ENCODE measurements at regions not wholly inside any gene's neighbourhood (a gene's known extent, or its start where the extent isn't known, plus 50 kb on each side); places are given as distances from the start of the nearest gene placed in this dataset.

DNA sequence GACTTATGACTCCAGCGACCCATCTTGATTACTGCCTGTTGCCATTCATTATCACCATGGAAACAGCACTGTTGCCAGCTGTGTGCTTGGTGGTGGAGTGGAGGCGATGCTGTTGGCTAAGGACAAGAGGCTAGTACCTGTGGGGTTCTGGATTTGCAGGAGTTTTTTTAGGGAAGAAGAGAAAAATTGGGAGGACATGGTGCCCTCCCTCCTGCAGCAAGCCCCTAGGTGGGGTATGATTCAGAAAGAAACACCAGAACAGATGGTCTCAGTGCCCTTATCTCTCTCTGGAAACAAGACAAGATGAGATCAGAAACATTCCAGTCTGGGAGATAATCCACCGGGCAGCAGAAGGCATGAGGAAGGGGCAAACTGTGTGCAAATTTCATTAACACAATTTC lies 87.8 kb upstream of the TLR4 start:
- H3K4me3 ChIP-seq (ENCODE audit: low read depth in 2 of 2, low read length in 1 of 2): no peak overlapping the region
- H3K27ac ChIP-seq (ENCODE audit: low read depth in 2 of 2, low read length in 1 of 2): peak overlapping the region in 1 of 2 experiments; percentile 60; a peak in 2 of 4 replicates
- H3K36me3 ChIP-seq (replicated peaks in 1 of 2; ENCODE audit: control insufficient read depth in 1 of 2, insufficient read depth in 2 of 2, low read length in 1 of 2): no peaks in the 10 kb centered on the region
- H3K9me2 ChIP-seq: no peaks in the 10 kb centered on the region
- TF ChIP-seq RCOR1 (IDR thresholded peaks at IDR 0.05; ENCODE audit: low read length): peak; percentile 22; the same call in 1 of the 2 replicates
- TF ChIP-seq CHD2 (IDR thresholded peaks at IDR 0.05; ENCODE audit: low read length, partially characterized antibody): peak; percentile 36
- no peak for TF ChIP-seq TAF1 (IDR thresholded peaks at IDR 0.05; ENCODE audit: borderline replicate concordance, low read depth, low read length)
- TF ChIP-seq GATA2 (CRISPR knock-in tag; IDR thresholded peaks at IDR 0.05): peak; percentile 76
- POLR2A ChIA-PET: no interaction called here
- H3K9ac ChIP-seq: no peak overlapping the region
- H3K4me1 ChIP-seq (ENCODE audit: control insufficient read depth in 1 of 2, insufficient read depth in 2 of 2, low read depth in 1 of 2, low read length in 1 of 2): peaks cover 0 to 6% of the 10 kb centered on the region in 2 experiments; a peak in 2 of 4 replicates
- H2AFZ ChIP-seq (ENCODE audit: low read depth): no peak overlapping the region
- H3F3A ChIP-seq (replicated peaks; ENCODE audit: insufficient read depth): no peaks in the 10 kb centered on the region
- DNase-seq: peak; percentile 61
- no peaks in the 10 kb centered on the region for H3K79me2 ChIP-seq (ENCODE audit: insufficient read depth)
- no peaks in the 10 kb centered on the region for H3K9me3 ChIP-seq
- CTCF ChIA-PET: interaction anchor here (0.7 to 0.9 kb wide), 2 partner anchors 12 to 152 kb away, joined by 3 to 4 read pairs; no protein-coding TSS in a partner anchor
- 2% methylated on average over 3 of the region's 3 CpGs for WGBS (ENCODE audit: low lambda C conversion rate)
- H4K20me1 ChIP-seq (ENCODE audit: insufficient read depth): no peaks in the 10 kb centered on the region
- H3K4me2 ChIP-seq: no peak overlapping the region
- H3K27me3 ChIP-seq (ENCODE audit: insufficient read depth): no peaks in the 10 kb centered on the region

DNA sequence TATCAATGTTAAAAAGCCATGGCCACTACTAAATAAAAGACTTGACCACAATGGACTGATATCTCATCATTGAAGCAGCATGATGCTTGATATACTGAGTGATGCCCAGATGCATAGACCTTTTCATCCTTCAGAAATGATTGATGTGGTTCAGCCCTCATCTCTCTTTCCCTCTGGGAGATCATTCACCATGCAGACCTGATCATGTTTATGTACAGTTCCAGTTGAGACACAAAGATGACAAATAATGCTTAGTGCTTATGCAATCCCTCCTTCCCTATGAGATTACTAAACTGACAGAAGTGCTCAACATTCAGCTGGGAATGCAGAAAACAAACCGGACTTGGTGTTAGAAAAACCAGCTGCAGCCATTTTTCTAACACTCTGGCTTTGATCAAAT lies 91.9 kb upstream of the TLR4 start:
- 13% methylated on average over 1 of the region's 1 CpG for WGBS (ENCODE audit: low lambda C conversion rate)
- H2AFZ ChIP-seq (ENCODE audit: low read depth): no peak overlapping the region
- H4K20me1 ChIP-seq (ENCODE audit: insufficient read depth): no peaks in the 10 kb centered on the region
- H3F3A ChIP-seq (replicated peaks; ENCODE audit: insufficient read depth): no peaks in the 10 kb centered on the region
- H3K4me1 ChIP-seq (ENCODE audit: control insufficient read depth in 1 of 2, insufficient read depth in 2 of 2, low read depth in 1 of 2, low read length in 1 of 2): peaks cover 0 to 6% of the 10 kb centered on the region in 2 experiments; a peak in 2 of 4 replicates
- H3K27ac ChIP-seq (ENCODE audit: low read depth in 2 of 2, low read length in 1 of 2): no peak overlapping the region
- no peak overlapping the region for H3K4me3 ChIP-seq (ENCODE audit: low read depth in 2 of 2, low read length in 1 of 2)
- CTCF ChIA-PET: no interaction called here
- H3K79me2 ChIP-seq (ENCODE audit: insufficient read depth): no peaks in the 10 kb centered on the region
- H3K36me3 ChIP-seq (replicated peaks in 1 of 2; ENCODE audit: control insufficient read depth in 1 of 2, insufficient read depth in 2 of 2, low read length in 1 of 2): no peaks in the 10 kb centered on the region
- no peak overlapping the region for H3K4me2 ChIP-seq
- no peaks in the 10 kb centered on the region for H3K27me3 ChIP-seq (ENCODE audit: insufficient read depth)
- DNase-seq: no peak
- POLR2A ChIA-PET: no interaction called here
- no peak for TF ChIP-seq NFIC (IDR thresholded peaks at IDR 0.05; ENCODE audit: borderline replicate concordance)
- TF ChIP-seq, protein P1, sequence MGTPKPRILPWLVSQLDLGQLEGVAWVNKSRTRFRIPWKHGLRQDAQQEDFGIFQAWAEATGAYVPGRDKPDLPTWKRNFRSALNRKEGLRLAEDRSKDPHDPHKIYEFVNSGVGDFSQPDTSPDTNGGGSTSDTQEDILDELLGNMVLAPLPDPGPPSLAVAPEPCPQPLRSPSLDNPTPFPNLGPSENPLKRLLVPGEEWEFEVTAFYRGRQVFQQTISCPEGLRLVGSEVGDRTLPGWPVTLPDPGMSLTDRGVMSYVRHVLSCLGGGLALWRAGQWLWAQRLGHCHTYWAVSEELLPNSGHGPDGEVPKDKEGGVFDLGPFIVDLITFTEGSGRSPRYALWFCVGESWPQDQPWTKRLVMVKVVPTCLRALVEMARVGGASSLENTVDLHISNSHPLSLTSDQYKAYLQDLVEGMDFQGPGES (IDR thresholded peaks at IDR 0.05; ENCODE audit: low read depth, low read length): no peak
- TF ChIP-seq RAD21 (IDR thresholded peaks at IDR 0.05; ENCODE audit: low read length): no peak
- no peak for TF ChIP-seq CHD2 (IDR thresholded peaks at IDR 0.05; ENCODE audit: low read length, partially characterized antibody)
- TF ChIP-seq, protein P2, sequence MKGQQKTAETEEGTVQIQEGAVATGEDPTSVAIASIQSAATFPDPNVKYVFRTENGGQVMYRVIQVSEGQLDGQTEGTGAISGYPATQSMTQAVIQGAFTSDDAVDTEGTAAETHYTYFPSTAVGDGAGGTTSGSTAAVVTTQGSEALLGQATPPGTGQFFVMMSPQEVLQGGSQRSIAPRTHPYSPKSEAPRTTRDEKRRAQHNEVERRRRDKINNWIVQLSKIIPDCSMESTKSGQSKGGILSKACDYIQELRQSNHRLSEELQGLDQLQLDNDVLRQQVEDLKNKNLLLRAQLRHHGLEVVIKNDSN (IDR thresholded peaks at IDR 0.05; ENCODE audit: borderline replicate concordance, low read depth): no peak
- no peak for TF ChIP-seq EZH2phosphoT487 (IDR thresholded peaks at IDR 0.05; ENCODE audit: borderline replicate concordance, low read depth)
- TF ChIP-seq POLR2AphosphoS5 (IDR thresholded peaks at IDR 0.05; ENCODE audit: low read depth, low read length): no peak
- TF ChIP-seq, protein P3, sequence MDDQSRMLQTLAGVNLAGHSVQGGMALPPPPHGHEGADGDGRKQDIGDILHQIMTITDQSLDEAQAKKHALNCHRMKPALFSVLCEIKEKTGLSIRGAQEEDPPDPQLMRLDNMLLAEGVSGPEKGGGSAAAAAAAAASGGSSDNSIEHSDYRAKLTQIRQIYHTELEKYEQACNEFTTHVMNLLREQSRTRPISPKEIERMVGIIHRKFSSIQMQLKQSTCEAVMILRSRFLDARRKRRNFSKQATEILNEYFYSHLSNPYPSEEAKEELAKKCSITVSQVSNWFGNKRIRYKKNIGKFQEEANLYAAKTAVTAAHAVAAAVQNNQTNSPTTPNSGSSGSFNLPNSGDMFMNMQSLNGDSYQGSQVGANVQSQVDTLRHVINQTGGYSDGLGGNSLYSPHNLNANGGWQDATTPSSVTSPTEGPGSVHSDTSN (IDR thresholded peaks at IDR 0.05): no peak
- TF ChIP-seq MXI1 (IDR thresholded peaks at IDR 0.05; ENCODE audit: low read depth, low read length): no peak
- no peak for TF ChIP-seq JUND (IDR thresholded peaks at IDR 0.05)
- TF ChIP-seq, protein P4, sequence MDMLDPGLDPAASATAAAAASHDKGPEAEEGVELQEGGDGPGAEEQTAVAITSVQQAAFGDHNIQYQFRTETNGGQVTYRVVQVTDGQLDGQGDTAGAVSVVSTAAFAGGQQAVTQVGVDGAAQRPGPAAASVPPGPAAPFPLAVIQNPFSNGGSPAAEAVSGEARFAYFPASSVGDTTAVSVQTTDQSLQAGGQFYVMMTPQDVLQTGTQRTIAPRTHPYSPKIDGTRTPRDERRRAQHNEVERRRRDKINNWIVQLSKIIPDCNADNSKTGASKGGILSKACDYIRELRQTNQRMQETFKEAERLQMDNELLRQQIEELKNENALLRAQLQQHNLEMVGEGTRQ (IDR thresholded peaks at IDR 0.05; ENCODE audit: borderline replicate concordance, low read depth, low read length): no peak
- TF ChIP-seq FOXJ3 (CRISPR knock-in tag; IDR thresholded peaks at IDR 0.05): no peak
- TF ChIP-seq, protein P5, sequence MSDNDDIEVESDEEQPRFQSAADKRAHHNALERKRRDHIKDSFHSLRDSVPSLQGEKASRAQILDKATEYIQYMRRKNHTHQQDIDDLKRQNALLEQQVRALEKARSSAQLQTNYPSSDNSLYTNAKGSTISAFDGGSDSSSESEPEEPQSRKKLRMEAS (IDR thresholded peaks at IDR 0.05; ENCODE audit: low read depth): no peak
- TF ChIP-seq TAF1 (IDR thresholded peaks at IDR 0.05; ENCODE audit: borderline replicate concordance, low read depth, low read length): no peak
- TF ChIP-seq, protein P6, sequence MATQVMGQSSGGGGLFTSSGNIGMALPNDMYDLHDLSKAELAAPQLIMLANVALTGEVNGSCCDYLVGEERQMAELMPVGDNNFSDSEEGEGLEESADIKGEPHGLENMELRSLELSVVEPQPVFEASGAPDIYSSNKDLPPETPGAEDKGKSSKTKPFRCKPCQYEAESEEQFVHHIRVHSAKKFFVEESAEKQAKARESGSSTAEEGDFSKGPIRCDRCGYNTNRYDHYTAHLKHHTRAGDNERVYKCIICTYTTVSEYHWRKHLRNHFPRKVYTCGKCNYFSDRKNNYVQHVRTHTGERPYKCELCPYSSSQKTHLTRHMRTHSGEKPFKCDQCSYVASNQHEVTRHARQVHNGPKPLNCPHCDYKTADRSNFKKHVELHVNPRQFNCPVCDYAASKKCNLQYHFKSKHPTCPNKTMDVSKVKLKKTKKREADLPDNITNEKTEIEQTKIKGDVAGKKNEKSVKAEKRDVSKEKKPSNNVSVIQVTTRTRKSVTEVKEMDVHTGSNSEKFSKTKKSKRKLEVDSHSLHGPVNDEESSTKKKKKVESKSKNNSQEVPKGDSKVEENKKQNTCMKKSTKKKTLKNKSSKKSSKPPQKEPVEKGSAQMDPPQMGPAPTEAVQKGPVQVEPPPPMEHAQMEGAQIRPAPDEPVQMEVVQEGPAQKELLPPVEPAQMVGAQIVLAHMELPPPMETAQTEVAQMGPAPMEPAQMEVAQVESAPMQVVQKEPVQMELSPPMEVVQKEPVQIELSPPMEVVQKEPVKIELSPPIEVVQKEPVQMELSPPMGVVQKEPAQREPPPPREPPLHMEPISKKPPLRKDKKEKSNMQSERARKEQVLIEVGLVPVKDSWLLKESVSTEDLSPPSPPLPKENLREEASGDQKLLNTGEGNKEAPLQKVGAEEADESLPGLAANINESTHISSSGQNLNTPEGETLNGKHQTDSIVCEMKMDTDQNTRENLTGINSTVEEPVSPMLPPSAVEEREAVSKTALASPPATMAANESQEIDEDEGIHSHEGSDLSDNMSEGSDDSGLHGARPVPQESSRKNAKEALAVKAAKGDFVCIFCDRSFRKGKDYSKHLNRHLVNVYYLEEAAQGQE (IDR thresholded peaks at IDR 0.05; ENCODE audit: low read depth, low read length): no peak
- no peak for TF ChIP-seq TCF12 (IDR thresholded peaks at IDR 0.05)
- TF ChIP-seq GABPA (IDR thresholded peaks at IDR 0.05; ENCODE audit: low read depth): no peak
- TF ChIP-seq SIN3A (IDR thresholded peaks at IDR 0.05; ENCODE audit: borderline replicate concordance, low read depth, low read length): no peak
- H3K9me2 ChIP-seq: no peaks in the 10 kb centered on the region
- no peaks in the 10 kb centered on the region for H3K9me3 ChIP-seq
- H3K9ac ChIP-seq: no peak overlapping the region
